HG03039 (cell line): ENCODE measurements at regions not wholly inside any gene's neighbourhood (a gene's known extent, or its start where the extent isn't known, plus 50 kb on each side); places are given as distances from the start of the nearest gene placed in this dataset.
"Not testable (repeated sequence)": the region's sequence is repeated elsewhere in the genome, so short reads cannot be mapped to it uniquely, and the experiment has no call there.

Experiments used
- ATAC-seq: cut with Tn5 transposase; IDR thresholded peaks from one replicate; pipeline ENCODE4 v1.9.1; 2021; ENCODE audit warnings: mild to moderate bottlenecking, moderate library complexity; ENCODE audit not compliant: unreplicated experiment

DNA sequence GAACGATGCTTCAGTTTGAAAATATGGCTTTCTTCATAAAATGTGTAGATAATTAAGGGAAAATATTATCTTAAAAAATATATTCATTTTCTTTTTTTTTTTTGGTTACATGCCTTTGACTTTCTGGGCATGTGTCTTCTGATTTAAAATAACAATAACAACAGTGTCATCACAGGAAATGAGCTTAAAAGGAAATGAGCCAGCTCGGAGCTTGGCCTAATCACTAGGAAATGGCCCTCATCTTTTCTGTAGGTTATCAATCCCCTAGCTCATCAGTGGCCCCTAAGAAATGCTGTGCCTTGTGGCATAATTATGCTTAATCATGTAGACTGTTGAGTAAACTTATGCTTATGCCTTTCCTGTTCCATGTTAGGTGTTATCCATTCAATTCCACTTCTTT, 141.8 kb upstream of the FHL2 start:
- ATAC-seq, result no peak

- no peak for ATAC-seq
Observed at GRCh38 chr2:105539331-105539730, 140.5 kb upstream of the FHL2 start.

DNA sequence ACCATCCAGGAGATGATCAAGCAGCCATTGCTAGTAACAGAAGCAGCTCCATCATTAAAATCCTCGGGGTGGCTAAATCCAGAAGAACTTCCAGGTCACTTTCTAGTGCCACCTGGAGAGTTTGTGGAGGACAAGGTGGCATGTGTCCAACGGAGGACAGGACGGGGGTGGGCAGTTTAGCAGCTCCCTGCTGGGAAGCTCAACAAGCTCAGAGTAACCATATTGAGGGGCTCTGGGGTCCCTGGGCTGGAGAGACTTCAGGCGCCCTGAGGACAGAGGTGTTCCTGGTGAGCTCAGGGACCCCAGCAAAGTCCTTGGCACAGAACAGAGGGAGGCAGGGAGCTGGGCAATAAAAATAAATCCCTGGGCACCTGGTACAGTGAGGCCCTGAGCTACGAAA, 140.0 kb upstream of the FHL2 start:
- ATAC-seq, result no peak

DNA sequence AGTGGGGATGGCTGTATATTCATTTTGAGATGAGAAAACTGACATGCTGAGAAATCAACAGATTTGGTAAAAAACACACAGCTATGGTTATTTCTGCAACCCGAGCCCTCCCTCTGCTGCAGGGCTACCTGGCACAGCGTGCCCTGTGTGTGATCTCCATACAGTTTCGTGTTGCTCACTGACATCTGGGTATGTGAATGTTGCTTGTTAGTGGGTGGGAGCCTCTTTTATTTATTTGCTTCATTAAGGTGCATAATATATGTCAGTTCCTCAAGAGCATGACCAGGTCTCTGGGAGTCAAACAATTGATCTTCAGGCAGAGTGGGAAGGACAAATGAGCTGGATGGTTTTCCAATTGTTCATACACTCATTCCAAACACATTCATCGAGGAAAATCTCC, 139.1 kb upstream of the FHL2 start:
- no peak for ATAC-seq

DNA sequence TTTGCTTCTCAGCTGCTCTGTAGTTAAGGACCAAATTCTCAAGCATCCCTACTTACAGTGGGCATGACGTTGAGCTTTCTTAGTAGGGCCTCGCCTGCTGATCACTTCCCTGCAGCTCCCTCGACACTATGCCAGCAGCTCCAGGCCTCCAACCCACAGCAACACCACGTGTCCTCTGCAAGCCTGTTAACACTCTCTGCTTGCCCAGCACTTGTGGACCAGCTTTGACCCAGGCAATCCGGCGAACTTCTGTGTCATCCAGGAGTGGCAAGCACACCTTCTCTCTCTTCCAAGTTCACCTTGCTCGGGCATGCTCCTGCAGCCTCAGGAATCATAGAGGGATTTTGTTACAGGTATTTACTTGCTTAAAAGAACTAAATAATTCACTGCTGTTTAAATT, 138.6 kb upstream of the FHL2 start:
- ATAC-seq, result no peak

DNA sequence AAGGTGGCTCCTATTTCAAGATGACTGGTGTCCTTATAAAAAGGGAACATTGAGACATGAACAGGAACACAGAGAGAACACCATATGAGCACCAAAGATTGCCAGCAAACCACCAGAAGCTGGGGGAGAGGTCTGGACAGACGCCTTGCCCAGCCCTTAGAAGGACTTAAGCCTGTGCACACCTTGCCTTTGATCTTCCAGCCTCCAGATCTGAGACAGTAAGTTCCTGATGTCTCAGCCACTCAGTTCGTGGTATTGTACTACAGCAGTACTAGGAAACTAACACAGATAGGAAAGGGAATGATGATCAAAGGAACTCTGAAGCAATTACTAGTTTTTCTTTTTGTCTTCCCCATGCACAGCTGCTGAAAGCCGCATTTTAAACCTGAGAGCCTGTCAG, 137.3 kb upstream of the FHL2 start:
- ATAC-seq, result no peak

- ATAC-seq, result not testable (repeated sequence)
Observed at GRCh38 chr2:105529258-105529657, 130.4 kb upstream of the FHL2 start.

GRCh38 chr2:105526000-105526925, 127.4 kb upstream of the FHL2 start:
- ATAC-seq, result no peak

DNA sequence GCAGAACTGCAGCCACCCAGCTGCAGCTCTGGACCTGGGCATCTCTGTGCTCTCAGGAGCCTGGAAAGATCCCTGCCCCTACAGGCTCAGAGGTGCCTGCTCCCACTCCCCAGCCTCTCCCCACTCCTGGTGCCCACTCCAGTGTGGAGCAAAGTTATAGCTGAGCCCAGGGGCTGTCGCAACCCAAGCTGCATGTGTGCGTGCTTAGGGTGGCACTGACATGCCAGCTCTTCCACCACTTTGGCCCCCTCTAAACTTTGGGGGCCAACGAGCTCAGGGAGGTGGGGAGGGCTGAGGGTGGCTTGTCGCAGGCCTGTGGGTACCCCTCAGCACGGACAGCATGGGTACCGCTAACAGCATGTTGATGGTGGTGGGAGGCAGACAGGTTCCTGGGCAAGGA, 126.3 kb upstream of the FHL2 start:
- no peak for ATAC-seq

DNA sequence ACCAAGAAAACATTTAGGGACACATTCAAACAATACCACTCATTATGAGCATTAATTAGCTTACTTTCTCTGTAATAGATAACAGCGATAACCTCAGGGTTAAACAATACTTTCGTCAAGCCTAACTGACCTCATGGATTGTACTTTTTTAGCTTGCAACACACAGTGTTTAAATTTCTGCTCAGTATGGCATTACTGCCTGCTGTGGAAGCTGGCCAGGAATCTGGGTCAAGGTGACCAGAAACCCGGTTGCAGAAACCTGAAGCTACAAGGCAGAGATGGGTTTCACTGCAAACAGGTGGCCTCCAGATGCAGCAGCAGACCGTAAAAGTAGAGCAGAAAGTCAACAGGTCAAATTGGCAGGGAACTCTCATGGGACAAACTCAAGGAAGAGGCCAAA, 123.8 kb upstream of the FHL2 start:
- no peak for ATAC-seq

- no peak for ATAC-seq
Observed at GRCh38 chr2:105521616-105522015, 122.8 kb upstream of the FHL2 start.

DNA sequence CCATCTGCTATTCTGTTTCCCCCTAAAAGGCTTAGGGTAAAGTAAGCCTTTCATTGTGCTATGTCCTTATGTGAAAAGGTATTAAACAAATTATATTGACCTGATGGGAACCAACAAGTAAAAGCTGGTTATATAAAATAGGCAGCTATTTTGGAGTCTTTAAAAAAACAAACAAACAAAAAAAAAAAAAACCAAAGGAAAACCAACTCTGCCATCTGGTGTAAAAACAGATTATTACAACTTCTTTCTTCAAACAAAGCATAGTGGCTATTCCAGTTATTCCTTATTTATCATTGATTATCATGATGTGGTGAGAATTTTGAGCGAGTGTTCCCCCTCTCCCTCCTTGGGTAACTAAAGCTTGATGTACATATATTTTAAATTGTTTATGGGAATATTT, 122.3 kb upstream of the FHL2 start:
- ATAC-seq, result no peak

- no peak for ATAC-seq
Observed at GRCh38 chr2:105519516-105519915, 120.7 kb upstream of the FHL2 start.

DNA sequence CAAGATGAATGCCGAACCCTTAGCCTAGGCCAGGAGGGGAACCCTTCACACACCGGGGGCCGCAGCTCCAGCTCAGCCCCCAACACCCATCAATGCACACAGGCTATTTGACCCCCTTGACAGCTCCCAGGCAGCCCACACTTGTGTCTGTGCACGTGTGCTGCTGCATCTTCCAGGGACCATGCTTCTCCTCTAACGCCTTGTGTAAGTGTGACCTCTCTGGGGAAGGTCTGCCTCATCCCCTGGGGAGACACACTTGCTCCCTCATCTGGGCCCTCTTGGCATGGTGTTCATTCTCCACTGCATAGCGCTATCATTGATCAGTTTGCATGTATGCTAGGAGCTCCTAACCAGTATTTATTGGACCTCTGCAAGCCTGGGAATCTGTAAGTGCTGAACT, 120.0 kb upstream of the FHL2 start:
- ATAC-seq, result no peak

GRCh38 chr2:105517814-105518705, 119.2 kb upstream of the FHL2 start:
- no peak for ATAC-seq

DNA sequence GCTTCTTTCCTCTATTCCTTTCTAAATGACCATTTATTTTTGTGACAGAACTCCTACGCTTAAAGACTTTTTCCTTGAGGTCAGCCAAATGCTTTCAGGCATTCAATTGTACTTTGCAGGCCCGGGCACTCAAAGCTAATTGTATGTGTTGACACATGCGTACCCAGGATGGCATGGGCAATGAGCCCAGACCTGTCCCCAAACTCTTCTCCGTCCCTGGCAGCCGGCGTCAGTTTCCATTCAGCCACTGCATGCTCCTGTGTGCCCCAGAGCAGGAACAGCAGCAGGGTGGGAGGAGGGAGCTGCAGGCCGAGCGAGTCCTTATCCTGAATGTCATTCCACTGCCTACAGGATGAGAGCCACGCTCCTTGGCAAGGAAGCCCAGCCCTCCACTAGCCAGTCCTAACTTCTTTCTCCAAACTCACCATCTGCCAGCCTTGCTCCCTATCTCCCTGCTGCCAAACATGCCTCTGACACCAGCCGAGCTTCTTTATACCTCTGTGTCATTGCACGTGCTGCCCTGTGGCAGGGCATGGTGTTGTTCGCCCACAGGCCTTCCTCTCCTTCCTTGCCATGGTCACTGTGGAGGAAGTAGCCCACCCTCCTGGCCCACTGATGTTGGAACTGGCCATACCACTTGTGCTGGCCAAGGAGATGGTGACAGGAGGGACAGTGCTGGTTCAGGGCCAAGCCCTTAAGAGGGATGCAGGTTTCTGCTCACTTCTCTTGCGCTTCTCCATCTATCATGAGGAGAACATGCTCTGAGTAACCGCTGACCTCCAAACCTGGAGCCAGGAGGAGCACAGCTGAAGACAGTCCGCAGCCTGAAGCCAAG, 116.9 kb upstream of the FHL2 start:
- no peak for ATAC-seq

DNA sequence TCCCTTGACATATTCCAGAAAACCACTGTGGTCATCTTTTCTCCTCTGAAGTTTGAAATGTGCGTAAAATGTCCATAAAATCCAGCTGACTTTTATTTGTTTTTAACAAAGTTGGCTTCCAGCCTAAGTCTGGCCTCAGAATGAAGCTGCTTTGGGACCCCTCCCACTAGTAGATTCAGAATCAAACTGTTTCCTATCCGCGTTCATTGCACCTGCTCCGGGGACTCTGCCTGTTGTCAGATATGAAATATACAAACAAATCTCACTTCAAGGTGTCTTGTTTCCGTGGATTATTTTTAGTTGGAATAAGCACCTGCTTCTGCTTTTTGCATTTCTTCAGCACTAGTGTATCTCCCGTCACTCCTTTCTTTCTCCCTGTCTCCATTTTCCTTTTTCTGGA, 115.7 kb upstream of the FHL2 start:
- no peak for ATAC-seq

GRCh38 chr2:105510761-105511528, 112.1 kb upstream of the FHL2 start:
- ATAC-seq, result no peak

DNA sequence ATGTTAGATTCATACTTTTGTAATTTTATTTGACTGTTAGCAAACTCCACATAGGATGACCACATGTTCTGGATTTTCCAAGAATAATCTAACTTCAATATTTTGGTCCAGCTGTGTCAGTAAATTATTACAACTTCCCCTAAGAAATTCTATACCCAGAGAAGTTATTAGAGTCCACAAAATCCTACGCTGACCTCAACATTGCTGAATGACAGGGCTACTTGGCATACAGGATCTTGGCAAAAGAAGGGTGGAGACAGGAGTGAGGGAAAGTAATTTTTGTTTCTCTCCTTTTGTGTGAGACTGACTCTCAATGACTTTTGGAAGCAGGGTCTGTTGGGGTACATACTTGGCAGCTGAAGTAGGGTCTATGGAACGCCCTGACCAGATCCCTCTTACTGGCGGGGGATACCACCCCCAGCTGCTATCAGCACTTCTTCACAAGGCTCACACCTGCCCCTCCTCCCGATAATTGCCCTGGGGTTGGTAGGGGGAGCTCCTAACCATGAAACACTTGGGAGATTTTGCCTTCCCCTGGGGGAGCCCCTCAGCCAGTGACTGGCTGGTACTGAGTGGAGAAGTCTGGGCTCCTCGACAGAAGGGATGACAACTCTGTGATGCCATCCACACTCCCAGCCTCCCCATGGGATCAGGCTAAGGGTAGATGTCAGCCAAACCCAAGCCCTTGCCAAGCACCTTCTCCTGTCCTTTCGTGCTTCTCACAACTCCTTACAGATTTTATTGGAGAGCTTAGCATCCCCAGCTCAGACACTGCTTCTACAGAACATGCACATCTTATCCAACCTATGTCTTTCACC, 110.6 kb upstream of the FHL2 start:
- ATAC-seq, result no peak
